GM19455 (cell line): ENCODE measurements at regions not wholly inside any gene's neighbourhood (a gene's known extent, or its start where the extent isn't known, plus 50 kb on each side); places are given as distances from the start of the nearest gene placed in this dataset.

Experiments used
- ATAC-seq: cut with Tn5 transposase; IDR thresholded peaks from one replicate; pipeline ENCODE4 v1.9.1; 2021; ENCODE audit not compliant: unreplicated experiment

- no peak for ATAC-seq
These were observed 102.2 kb upstream of the MOCS2 start for GRCh38 chr5:53211799-53212198.

GRCh38 chr5:53219174-53219573 is 109.6 kb upstream of the MOCS2 start:
- ATAC-seq: no peak

GRCh38 chr5:53219610-53220009 is 110.1 kb upstream of the MOCS2 start:
- no peak for ATAC-seq

GRCh38 chr5:53233645-53234405 is 124.3 kb upstream of the MOCS2 start:
- no peak for ATAC-seq

- no peak for ATAC-seq
These were observed 127.1 kb upstream of the MOCS2 start for GRCh38 chr5:53236683-53237082.

GRCh38 chr5:53237876-53238275 is 128.3 kb upstream of the MOCS2 start:
- ATAC-seq: no peak

- no peak for ATAC-seq
These were observed 129.9 kb upstream of the MOCS2 start for GRCh38 chr5:53239301-53239990.

- no peak for ATAC-seq
These were observed 131.1 kb upstream of the MOCS2 start for GRCh38 chr5:53240661-53241060.

GRCh38 chr5:53241572-53241971 is 132.0 kb upstream of the MOCS2 start:
- no peak for ATAC-seq

- ATAC-seq: no peak
These were observed 133.8 kb upstream of the MOCS2 start for GRCh38 chr5:53243403-53243802.

GRCh38 chr5:53246042-53246836 is 136.7 kb upstream of the MOCS2 start:
- no peak for ATAC-seq

GRCh38 chr5:53249529-53250200 is 140.1 kb upstream of the MOCS2 start:
- no peak for ATAC-seq

- no peak for ATAC-seq
These were observed 140.6 kb upstream of the MOCS2 start for GRCh38 chr5:53250201-53250550.

GRCh38 chr5:53253421-53253871 is 143.9 kb upstream of the MOCS2 start:
- no peak for ATAC-seq

GRCh38 chr5:53256746-53257145 is 147.2 kb upstream of the MOCS2 start:
- no peak for ATAC-seq

- no peak for ATAC-seq
These were observed 148.3 kb upstream of the MOCS2 start for GRCh38 chr5:53257806-53258373.

- ATAC-seq: no peak
These were observed 149.6 kb upstream of the MOCS2 start for GRCh38 chr5:53259176-53259575.

- no peak for ATAC-seq
These were observed 150.9 kb upstream of the MOCS2 start for GRCh38 chr5:53260446-53260845.

- ATAC-seq: no peak
These were observed 151.7 kb upstream of the MOCS2 start for GRCh38 chr5:53261245-53261644.

- no peak for ATAC-seq
These were observed 152.9 kb upstream of the MOCS2 start for GRCh38 chr5:53262348-53262970.
